SK-N-SH treated with all-trans-retinoic acid at 6 μM for 48 hours (cell line): ENCODE measurements at regions not wholly inside any gene's neighbourhood (a gene's known extent, or its start where the extent isn't known, plus 50 kb on each side); places are given as distances from the start of the nearest gene placed in this dataset.

Experiments used
- ATAC-seq: fragments of 200-7000 bp; cut with Tn5 transposase; 3 replicates; pipeline ENCODE4 v1.9.1; 2020; ENCODE audit warnings: mild to moderate bottlenecking, moderate library complexity
- ARNTL ChIP-seq: fragments of 450-650 bp; formaldehyde crosslinking; IDR thresholded peaks from 2 replicates; pipeline ENCODE4 v1.5.0; 2020; ENCODE audit warnings: low read depth, mild to moderate bottlenecking, moderate library complexity, borderline replicate concordance
- CREB5 ChIP-seq: fragments of 250-450 bp; sonication (Bioruptor Pico); IDR thresholded peaks from 2 replicates; pipeline ENCODE4 v1.5.1; 2020; ENCODE audit warnings: low read depth, mild to moderate bottlenecking, moderate library complexity
- CSRNP3 ChIP-seq: fragments of 250-450 bp; sonication (Bioruptor Pico); IDR thresholded peaks from 2 replicates; pipeline ENCODE4 v1.5.1; 2021; ENCODE audit warnings: mild to moderate bottlenecking, moderate library complexity
- ESRRG ChIP-seq: fragments of 250-450 bp; sonication (Bioruptor Pico); IDR thresholded peaks from 2 replicates; pipeline ENCODE4 v1.6.1; 2021; ENCODE audit warnings: mild to moderate bottlenecking
- GLIS3 ChIP-seq: fragments of 250-450 bp; sonication (Bioruptor Pico); IDR thresholded peaks from 2 replicates; pipeline ENCODE4 v1.5.0; 2020; ENCODE audit warnings: mild to moderate bottlenecking, moderate library complexity
- ISL1 ChIP-seq: fragments of 250-450 bp; sonication (Bioruptor Pico); IDR thresholded peaks from 2 replicates; pipeline ENCODE4 v2.1.2; 2022; ENCODE audit warnings: mild to moderate bottlenecking, moderate library complexity
- PPARA ChIP-seq: fragments of 250-450 bp; sonication (Bioruptor Pico); IDR thresholded peaks from 2 replicates; pipeline ENCODE4 v1.5.0; 2020; ENCODE audit warnings: mild to moderate bottlenecking, borderline replicate concordance
- RARB ChIP-seq: fragments of 250-450 bp; sonication (Bioruptor Pico); IDR thresholded peaks from 2 replicates; pipeline ENCODE4 v1.8.0; 2021; ENCODE audit warnings: mild to moderate bottlenecking, moderate library complexity
- SNAI2 ChIP-seq: fragments of 250-450 bp; sonication (Bioruptor Pico); IDR thresholded peaks from 2 replicates; pipeline ENCODE4 v1.5.0; 2020; ENCODE audit warnings: mild to moderate bottlenecking, moderate library complexity
- TCF4 ChIP-seq: fragments of 250-450 bp; sonication (Bioruptor Pico); IDR thresholded peaks from 2 replicates; pipeline ENCODE4 v1.8.0; 2021; ENCODE audit warnings: mild to moderate bottlenecking, moderate library complexity, borderline replicate concordance
- TOX ChIP-seq: fragments of 250-450 bp; sonication (Bioruptor Pico); IDR thresholded peaks from 2 replicates; pipeline ENCODE4 v1.8.0; 2021; ENCODE audit warnings: mild to moderate bottlenecking, moderate library complexity, borderline replicate concordance
- ZC3H10 ChIP-seq: fragments of 250-450 bp; sonication (Bioruptor Pico); IDR thresholded peaks from 2 replicates; pipeline ENCODE4 v1.5.1; 2021; ENCODE audit warnings: mild to moderate bottlenecking, moderate library complexity
- ZFP3 ChIP-seq: fragments of 250-450 bp; sonication (Bioruptor Pico); IDR thresholded peaks from 2 replicates; pipeline ENCODE4 v1.5.0; 2020; ENCODE audit warnings: mild to moderate bottlenecking, moderate library complexity
- ZFP30 ChIP-seq: fragments of 450-650 bp; formaldehyde crosslinking; IDR thresholded peaks from 2 replicates; pipeline ENCODE4 v1.5.0; 2022; ENCODE audit warnings: mild to moderate bottlenecking, moderate library complexity
- ZNF565 ChIP-seq: fragments of 450-650 bp; formaldehyde crosslinking; conservative IDR thresholded peaks from 2 replicates; pipeline ENCODE4 v1.5.0; 2020; ENCODE audit warnings: low read depth, mild to moderate bottlenecking, moderate library complexity
- ZNF8 ChIP-seq: fragments of 450-650 bp; formaldehyde crosslinking; IDR thresholded peaks from 2 replicates; pipeline ENCODE4 v1.5.0; 2020; ENCODE audit warnings: mild to moderate bottlenecking, moderate library complexity
- TF ChIP-seq, protein P1 (sequence below): fragments of 250-450 bp; sonication (Bioruptor Pico); IDR thresholded peaks from 2 replicates; pipeline ENCODE4 v1.5.0; 2020; ENCODE audit warnings: mild to moderate bottlenecking, moderate library complexity
- TF ChIP-seq, protein P2 (sequence below): fragments of 250-450 bp; sonication (Bioruptor Pico); IDR thresholded peaks from 2 replicates; pipeline ENCODE4 v1.8.0; 2020; ENCODE audit warnings: mild to moderate bottlenecking, moderate library complexity, borderline replicate concordance

- TF ChIP-seq, protein P1, sequence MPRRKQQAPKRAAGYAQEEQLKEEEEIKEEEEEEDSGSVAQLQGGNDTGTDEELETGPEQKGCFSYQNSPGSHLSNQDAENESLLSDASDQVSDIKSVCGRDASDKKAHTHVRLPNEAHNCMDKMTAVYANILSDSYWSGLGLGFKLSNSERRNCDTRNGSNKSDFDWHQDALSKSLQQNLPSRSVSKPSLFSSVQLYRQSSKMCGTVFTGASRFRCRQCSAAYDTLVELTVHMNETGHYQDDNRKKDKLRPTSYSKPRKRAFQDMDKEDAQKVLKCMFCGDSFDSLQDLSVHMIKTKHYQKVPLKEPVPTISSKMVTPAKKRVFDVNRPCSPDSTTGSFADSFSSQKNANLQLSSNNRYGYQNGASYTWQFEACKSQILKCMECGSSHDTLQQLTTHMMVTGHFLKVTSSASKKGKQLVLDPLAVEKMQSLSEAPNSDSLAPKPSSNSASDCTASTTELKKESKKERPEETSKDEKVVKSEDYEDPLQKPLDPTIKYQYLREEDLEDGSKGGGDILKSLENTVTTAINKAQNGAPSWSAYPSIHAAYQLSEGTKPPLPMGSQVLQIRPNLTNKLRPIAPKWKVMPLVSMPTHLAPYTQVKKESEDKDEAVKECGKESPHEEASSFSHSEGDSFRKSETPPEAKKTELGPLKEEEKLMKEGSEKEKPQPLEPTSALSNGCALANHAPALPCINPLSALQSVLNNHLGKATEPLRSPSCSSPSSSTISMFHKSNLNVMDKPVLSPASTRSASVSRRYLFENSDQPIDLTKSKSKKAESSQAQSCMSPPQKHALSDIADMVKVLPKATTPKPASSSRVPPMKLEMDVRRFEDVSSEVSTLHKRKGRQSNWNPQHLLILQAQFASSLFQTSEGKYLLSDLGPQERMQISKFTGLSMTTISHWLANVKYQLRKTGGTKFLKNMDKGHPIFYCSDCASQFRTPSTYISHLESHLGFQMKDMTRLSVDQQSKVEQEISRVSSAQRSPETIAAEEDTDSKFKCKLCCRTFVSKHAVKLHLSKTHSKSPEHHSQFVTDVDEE (CRISPR knock-in tag): no peak
- TF ChIP-seq ISL1 (CRISPR knock-in tag): no peak
- no peak for TF ChIP-seq TOX (CRISPR knock-in tag)
These were observed 139.9 kb upstream of the COBL start (continued) for GRCh38 chr7:51456431-51457060.

GRCh38 chr7:51455948-51456347, 139.3 kb upstream of the COBL start:
- ATAC-seq: no peak
- TF ChIP-seq ZNF565 (CRISPR knock-in tag): no peak
- TF ChIP-seq, protein P1 (CRISPR knock-in tag): no peak
- TF ChIP-seq TOX (CRISPR knock-in tag): no peak
- TF ChIP-seq GLIS3 (CRISPR knock-in tag): no peak
- no peak for TF ChIP-seq ZFP30 (CRISPR knock-in tag)
- no peak for TF ChIP-seq SNAI2 (CRISPR knock-in tag)
- TF ChIP-seq ZNF8 (CRISPR knock-in tag): no peak
- TF ChIP-seq TCF4 (CRISPR knock-in tag): no peak; the same call in 1 of the 2 replicates
- no peak for TF ChIP-seq PPARA (CRISPR knock-in tag)
- TF ChIP-seq, protein P2, sequence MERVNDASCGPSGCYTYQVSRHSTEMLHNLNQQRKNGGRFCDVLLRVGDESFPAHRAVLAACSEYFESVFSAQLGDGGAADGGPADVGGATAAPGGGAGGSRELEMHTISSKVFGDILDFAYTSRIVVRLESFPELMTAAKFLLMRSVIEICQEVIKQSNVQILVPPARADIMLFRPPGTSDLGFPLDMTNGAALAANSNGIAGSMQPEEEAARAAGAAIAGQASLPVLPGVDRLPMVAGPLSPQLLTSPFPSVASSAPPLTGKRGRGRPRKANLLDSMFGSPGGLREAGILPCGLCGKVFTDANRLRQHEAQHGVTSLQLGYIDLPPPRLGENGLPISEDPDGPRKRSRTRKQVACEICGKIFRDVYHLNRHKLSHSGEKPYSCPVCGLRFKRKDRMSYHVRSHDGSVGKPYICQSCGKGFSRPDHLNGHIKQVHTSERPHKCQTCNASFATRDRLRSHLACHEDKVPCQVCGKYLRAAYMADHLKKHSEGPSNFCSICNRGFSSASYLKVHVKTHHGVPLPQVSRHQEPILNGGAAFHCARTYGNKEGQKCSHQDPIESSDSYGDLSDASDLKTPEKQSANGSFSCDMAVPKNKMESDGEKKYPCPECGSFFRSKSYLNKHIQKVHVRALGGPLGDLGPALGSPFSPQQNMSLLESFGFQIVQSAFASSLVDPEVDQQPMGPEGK: no peak
- no peak for TF ChIP-seq RARB (CRISPR knock-in tag)

- TF ChIP-seq ZC3H10: no peak
- no peak for TF ChIP-seq TCF4 (CRISPR knock-in tag)
- no peak for TF ChIP-seq TOX (CRISPR knock-in tag)
- no peak for TF ChIP-seq ZNF565 (CRISPR knock-in tag)
- TF ChIP-seq CSRNP3 (CRISPR knock-in tag): no peak
- no peak for TF ChIP-seq ARNTL (CRISPR knock-in tag)
- no peak for TF ChIP-seq ESRRG (CRISPR knock-in tag)
- TF ChIP-seq, protein P2: no peak
- TF ChIP-seq, all 23 proteins: peak for 0
- ATAC-seq: no peak
These were observed 138.9 kb upstream of the COBL start for GRCh38 chr7:51455513-51455912.

DNA sequence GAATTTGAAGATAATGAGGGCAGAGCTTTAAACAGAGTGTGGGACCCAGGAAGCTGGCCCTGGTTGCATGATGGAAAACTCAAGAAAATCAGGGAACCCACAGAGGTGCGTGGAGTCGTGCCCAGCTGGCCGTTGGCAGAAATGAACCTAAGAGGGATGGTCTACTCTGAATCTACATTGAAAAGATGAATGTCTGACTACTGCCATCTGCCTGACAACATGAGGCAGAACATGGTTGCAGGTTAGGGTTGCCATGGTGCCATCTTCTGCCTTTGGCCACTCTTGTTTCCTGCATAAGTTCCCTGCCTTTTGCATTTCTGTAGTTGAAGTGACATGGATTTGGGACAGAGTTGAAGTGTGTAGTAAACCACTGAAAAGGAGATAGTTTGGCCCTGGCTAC, 138.5 kb upstream of the COBL start:
- no peak for ATAC-seq
- TF ChIP-seq CREB5 (CRISPR knock-in tag): no peak
- TF ChIP-seq CSRNP3 (CRISPR knock-in tag): no peak
- TF ChIP-seq, protein P2: no peak
- no peak for TF ChIP-seq ZFP3
- TF ChIP-seq SNAI2 (CRISPR knock-in tag): no peak
- no peak for TF ChIP-seq PPARA (CRISPR knock-in tag)
- no peak for TF ChIP-seq GLIS3 (CRISPR knock-in tag)
